HG02981 (cell line): ENCODE measurements at regions not wholly inside any gene's neighbourhood (a gene's known extent, or its start where the extent isn't known, plus 50 kb on each side); places are given as distances from the start of the nearest gene placed in this dataset.

Source experiments
- ATAC-seq: cut with Tn5 transposase; IDR thresholded peaks from one replicate; pipeline ENCODE4 v1.9.1; 2021; ENCODE audit warnings: mild to moderate bottlenecking, moderate library complexity; ENCODE audit not compliant: unreplicated experiment

DNA sequence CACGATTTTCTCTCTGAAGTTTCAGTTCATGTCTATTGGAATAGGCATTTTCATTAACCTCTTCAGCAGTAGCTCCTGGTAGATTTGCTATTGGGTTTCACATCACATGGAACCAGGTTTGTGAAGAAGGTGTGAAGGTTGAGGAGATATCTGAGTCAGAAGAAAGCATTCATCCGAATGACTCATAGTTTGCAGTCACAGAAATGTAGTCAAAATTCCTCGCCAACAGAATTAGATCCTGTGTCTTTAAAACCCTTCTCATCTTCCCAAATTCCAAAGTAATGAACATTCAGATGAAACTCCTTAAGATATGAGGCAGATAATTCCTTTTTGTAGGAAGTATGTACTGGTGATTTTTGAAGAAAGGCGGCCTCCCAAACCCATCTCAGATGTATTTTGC is 125.0 kb upstream of the LARGE1 start:
- no peak for ATAC-seq

DNA sequence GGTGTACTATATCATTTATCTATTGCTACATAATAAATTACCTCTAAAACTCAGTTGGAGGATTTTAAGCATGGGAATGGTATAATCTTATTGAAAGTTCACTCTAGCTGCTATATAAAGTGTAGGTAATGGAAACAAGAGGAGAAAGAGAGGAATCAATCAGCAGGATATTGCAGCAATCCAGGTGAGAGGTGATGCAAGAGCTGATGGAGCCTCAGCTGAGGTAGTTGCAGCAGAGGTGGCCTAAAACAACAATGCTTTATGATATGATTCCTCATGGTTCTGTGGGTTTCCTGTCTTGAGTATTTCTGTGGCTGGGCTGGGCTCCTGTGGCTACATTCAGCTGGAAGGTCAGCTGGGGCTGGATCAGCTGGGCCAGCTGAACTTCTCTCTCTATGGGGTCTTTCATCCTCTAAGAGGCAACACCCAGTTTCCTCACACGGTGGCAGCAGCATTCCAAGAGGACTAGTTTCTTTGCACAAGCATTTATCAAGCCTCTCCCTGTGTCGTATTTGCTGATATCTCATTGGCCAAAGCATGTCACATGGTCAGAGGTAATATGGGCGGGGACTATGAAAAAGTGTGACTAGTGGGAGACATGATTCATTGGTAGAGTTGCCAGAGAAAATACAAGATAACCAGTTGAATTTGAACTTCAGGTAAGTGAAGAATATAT is 135.4 kb upstream of the LARGE1 start:
- no peak for ATAC-seq

DNA sequence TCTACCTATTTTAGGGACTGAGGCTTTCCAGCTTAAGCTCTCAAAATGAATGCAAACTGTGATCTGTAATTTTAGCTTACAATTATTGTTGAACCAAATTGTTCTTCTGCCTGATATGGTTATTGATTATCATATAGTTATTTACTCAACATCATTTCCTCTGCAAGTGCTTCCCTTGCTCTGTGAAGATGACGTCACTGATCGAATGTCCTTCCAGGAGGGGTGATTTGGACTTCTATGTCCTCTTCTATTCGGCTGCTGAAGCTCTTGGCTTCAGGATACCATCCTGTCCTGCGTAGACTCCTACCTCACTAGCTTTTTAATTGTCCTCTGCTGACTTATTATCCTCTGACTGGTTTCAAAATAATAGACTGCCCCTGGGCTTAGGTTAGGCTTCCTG is 137.4 kb upstream of the LARGE1 start:
- no peak for ATAC-seq

DNA sequence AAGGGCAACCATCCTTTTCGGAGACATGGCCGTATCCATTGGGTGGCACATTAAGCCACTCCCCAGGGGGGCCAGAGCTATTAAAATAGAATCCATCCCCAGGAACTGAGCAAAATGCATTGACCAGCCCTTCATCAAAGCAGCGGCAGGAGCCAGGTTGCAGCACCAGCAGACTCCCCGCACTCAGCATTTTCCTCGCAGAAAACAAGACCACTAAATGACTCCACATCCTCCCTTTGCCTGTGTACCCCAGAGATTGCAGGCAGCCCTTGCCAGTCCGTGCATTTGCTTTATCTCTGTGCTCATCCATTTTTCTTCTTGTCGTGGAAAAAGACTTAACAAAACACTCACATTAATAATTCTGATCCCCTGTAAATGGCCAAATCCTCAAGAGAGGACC is 144.4 kb upstream of the LARGE1 start:
- no peak for ATAC-seq

DNA sequence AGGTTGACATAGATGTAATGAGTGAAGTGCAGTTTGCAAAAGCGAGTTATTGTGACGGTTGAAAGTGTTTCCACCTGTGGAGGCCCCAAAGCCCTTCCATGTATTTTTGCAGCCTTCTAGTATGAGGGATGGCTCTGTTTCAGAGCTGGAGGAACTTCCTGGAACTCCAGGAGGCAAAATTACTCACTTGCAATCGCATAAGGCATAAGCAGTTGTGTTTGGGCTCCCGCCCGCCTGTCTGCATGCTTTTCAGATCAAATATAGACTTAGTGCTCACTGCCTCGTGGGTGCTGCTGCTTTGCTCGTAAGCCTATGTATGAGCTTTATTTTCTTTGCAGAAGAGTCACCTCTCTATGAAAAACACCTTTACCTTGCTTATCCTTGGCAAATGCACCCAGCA is 146.8 kb upstream of the LARGE1 start:
- ATAC-seq, result no peak

DNA sequence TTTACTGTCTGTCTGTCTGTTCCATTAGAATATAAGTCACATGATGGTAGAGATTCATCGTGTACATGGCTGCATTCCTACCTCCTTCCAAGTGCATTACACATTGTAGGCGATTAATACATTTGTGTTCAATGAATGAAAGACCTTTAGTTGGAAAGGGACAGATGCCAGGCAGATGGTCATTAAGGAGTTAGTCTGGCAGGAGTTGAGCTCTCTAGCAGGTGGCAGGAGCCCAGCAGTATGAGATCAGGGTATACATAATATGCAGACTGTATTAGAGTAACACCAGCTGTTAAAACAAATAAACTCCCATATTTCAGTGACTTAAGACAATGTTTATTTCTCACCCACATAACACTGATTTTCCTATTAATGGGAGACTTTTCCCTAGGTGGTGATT is 147.7 kb upstream of the LARGE1 start:
- ATAC-seq, result no peak

DNA sequence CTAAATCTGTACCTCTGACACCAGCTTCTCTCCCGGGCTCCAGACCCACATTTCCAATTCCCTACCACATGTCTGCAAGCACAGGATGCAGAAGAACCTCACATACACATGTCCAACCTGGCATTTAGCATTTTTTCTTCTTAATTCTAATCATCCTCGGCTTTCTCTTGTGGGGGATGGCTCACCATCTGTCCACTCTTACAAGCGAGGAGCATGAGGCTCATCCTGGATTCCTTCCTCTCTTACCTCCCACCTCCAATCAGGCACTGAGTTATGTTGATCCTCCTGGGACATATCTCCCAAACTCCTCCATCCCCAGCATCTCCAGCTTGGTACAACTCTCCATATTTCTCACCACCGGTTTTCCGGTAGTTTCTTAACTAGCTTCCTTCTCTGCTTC is 149.8 kb upstream of the LARGE1 start:
- ATAC-seq, result no peak

DNA sequence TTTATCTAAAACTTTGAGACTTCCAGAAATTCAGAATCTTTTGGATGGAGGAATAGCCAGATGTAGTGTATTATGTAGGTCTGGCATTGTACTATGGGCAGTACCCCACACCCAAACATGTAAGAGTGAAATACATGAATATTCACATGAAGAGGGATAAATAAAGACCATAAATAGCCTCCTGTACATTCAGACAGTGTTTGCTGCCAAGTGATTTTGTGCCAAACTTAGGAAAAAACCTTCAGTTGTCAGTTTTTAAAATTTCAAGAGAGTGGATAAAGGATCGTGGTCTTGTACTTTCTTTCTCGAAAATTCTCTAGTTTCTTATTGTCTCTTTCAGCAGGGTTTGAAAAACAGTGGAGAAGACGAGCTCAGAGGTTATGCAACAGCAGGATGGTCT is 150.3 kb upstream of the LARGE1 start:
- no peak for ATAC-seq

DNA sequence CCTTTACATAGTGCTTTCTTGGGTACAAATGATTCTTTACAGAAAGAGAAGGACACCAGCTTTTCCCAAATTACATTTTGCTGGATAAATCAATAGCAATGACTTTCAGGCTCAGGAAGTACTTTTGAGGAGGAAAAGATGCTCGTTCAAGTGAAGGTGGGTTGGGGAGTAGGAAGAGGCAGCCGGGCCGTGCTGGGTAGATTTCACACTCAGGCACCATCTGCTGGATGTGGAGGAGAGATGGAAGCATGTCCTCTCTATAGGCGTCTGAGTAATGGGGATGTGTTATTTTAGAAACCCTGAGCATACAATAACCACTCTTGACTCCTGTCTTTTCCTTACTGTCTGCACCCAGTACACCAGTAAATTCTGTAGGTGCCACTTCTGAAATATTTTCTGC is 152.3 kb upstream of the LARGE1 start:
- no peak for ATAC-seq

DNA sequence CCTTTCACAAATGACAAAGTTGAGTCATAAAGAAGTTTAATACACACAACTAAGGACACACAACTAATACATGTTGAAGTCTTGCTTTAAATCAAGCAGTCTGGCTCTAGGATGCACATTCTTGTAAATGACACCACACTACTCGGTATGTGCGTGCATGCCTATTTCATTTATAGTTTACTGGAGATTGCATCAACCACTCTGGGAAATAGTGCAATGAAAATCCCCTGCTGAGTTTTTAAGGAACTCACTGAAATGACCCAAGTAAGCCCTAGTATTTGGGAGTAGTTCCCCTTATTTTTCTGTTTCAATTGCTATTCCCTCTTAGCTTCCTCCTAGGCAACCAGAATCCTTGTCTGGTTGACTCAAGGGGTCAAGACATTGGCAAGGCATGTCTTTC is 160.2 kb upstream of the LARGE1 start:
- ATAC-seq, result no peak

DNA sequence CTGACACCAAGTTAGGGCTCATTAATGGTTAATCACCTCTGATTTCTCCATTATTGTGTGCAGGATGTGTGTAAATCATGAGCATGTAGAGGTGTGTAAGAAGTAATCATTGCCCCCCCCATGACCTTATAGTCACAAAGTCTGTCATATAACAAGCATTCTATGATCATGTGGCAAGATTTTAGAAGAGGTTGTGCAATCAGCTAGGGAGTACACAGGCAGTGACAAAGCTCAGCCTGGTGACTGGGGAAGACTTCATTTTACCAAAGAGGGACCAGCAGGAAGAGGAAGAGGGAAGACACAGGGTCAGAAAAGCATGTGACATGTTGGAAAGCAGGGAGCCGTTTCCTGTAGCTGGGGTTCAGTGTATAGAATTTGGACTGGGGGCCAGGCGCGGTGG is 176.5 kb upstream of the LARGE1 start:
- no peak for ATAC-seq

DNA sequence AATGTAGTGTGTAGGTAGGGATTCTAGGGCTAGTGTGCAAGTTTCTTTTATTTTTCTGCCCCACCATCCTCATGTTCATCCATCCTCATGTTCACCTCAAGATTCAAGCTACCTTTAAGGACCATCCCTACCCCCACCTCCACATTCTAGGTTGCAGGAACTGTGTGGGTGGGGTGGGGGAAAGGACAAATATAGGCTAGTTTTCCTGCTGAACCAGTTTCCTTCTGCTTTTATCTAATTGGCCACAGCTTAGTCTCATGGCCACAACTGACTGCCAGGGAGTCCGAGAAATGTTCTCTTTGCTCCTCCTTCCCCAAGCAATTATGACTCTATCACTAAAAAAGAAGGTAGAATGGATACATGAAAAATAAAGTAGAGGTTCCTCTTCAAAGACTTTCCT is 179.0 kb upstream of the LARGE1 start:
- no peak for ATAC-seq

DNA sequence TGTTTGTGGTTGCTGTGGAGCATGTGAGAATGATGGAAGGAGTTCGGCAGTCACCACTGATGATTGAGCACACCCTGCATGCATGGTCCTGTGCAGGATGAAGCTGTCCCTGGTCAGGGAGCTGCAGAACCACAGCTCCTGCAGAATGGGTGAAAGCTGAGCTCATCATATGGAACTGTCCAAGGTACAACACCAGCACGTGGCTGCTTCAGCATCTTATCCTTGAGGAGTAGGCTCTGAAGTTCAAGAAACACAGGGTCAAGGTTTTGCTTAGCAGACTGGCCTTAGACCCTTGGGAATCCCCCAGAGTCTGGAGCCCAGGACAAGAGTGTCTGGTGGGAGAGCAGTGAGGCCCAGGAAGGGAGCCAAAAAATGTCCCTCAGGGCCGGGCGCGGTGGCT is 182.4 kb upstream of the LARGE1 start:
- no peak for ATAC-seq

DNA sequence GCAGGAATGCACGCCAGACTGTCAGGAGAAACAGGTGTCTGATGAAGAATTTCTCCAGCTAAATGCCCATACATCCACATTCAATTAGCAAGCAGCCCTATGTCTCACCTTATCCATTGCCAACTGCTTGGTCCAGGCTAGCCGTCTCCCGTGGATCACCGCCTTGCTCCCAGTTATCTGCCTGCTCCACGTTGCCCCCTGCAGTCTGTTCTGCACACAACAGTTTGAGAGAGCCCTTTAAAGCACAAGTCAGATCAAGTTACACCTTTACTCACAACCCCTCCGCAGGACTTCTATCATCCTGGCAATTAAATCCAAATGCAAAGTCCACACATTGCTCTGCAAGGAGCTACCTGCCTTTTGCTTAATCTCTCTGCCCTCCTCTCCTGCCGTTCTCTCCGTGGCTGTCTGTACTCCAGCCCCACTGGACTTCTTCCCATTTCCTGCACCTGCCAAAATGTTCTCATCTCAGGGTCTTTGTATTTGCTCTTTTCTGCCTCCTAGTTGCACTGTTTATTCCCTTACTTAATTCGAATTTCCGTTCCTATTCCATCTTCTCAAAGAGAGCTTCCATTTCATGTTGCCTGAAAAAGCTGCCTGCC is 185.3 kb upstream of the LARGE1 start:
- no peak for ATAC-seq

DNA sequence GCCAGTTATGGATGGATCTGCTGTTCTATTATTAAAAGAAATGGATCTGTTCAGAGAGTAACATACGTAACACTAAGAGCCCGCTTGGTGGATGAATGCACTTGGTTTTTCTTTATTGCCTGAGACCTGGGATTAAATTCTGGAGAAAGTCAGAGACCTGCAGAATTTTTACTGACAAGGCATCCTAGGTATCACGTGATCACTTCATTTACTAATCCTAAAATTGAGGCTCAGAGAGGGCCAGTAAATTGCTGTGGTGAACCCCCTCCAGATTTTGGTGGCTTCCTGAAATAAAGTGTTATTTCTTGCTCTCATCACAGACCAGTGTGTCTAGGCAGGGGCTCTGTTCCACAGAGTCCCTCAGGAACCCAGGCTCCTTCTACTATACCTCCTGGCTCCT is 187.9 kb upstream of the LARGE1 start:
- ATAC-seq, result no peak

DNA sequence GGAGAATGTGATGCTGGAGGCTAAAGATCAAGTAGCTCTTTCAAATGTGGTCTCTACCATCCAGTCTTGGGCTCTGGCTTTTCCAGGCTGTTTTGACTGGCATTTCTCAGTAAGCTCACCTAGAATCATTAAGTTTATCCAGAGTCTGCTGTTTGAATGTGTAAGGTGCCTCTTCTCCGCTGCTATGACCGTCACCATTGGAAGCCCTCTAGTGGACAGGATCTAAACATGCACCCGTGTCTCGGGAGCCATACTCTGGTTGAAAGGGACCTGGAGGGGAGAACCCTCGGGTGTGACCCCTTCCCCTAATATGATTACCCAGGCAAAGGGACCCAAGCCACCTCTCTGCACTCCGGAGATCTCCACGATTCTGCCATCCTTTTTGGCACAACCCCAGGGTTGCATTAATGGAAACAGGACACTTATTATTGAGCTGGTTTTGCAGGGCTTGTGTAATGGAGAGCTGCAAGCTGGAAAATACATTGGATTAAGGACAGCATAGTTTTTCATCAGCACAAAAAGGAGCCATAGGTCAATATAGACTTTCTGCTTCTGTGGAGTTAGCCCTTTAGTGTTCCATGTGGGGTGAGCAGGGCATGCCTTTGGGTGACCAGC is 191.0 kb upstream of the LARGE1 start:
- ATAC-seq, result no peak

DNA sequence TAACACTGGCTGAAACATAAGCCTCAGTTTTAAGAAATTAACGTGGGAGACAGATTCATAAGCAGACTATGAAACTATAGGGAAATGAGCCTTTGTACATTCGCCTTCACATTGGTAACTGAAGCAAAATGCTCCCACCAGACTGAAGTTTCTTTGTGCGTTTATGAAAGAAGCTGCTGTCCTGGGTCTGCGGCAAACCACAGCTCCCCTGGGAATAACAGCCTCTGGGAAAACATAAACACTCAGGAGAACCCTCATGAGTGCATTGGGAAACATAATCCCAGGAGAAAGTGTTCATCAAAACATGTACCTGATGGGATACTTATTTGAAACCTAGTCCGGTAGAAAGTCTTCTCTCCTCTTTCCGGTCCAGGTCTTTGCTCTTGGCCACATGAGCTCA is 193.1 kb upstream of the LARGE1 start:
- ATAC-seq, result no peak

DNA sequence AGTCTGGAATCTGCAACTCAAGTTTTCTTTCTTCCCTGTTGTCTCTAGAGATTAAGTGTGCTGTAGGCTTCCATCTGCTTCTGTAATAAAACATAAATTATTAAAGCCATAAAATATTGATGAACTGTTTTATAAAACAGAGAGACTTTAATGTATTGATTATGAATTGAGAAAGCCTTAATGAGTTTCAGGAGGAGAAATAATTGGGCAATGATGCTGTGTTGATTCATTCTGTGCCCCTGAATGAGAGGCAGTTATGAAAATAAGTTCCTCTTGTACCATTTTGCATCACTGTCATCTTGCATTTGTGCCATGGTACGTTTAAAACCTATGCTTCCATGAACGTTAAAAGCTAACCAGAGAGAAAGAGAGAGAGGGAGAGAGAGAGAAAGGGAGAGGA is 194.1 kb upstream of the LARGE1 start:
- no peak for ATAC-seq

DNA sequence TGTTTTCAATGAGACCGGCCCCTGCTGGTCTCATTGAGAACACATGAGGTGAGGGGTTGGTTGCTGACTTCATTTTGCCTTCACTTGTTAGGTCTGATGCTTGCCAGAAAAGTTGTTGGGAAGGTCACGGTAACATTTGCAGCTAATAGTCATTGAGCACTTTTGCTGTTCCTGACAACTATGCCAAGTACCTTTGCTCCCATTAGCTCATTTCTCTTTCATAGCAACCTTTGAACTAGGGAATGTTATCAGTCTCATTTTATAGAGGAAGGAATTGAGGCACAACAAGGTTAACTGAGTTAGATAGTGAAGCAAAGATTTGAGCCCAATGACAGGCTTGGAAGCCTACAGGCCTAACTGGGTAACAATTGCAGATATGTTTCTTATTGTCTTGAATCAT is 195.4 kb upstream of the LARGE1 start:
- no peak for ATAC-seq

DNA sequence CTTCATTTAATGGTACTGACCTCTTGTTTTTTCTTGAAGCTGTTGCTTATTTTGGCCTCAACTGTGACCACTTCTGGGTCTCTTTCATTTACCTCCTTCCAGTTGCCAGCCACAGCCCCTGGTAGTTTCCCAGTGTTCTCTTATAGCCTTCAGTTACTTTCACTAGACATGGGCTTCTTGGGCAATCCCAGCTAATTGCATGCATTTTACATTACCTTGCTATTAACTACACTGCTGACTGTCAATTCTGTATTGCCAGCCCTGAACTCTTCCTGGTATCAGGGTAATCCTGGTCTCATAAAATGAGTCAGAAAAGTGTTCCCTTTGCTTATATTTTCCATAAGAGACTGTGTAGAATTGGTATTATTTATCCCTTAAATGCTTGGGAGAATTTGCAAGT is 195.8 kb upstream of the LARGE1 start:
- ATAC-seq, result no peak

DNA sequence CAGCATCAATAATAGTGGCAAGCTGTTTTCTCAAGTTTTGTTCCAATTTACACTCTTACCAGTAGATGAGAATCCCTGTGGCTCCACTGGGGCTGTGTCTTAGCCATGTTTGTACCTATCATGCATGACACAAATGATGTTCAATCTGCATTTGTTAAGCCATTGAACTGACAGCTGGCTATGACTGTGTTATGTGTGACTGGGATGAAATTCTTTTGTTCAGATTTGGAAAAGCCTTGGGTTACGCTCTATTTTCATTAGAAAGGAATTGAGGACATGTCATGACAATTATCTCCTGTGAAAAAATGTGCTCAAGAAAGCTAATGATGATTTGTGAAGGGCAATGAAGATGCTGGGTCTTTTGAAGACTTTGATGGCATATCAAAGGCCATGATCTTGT is 201.8 kb upstream of the LARGE1 start:
- no peak for ATAC-seq

DNA sequence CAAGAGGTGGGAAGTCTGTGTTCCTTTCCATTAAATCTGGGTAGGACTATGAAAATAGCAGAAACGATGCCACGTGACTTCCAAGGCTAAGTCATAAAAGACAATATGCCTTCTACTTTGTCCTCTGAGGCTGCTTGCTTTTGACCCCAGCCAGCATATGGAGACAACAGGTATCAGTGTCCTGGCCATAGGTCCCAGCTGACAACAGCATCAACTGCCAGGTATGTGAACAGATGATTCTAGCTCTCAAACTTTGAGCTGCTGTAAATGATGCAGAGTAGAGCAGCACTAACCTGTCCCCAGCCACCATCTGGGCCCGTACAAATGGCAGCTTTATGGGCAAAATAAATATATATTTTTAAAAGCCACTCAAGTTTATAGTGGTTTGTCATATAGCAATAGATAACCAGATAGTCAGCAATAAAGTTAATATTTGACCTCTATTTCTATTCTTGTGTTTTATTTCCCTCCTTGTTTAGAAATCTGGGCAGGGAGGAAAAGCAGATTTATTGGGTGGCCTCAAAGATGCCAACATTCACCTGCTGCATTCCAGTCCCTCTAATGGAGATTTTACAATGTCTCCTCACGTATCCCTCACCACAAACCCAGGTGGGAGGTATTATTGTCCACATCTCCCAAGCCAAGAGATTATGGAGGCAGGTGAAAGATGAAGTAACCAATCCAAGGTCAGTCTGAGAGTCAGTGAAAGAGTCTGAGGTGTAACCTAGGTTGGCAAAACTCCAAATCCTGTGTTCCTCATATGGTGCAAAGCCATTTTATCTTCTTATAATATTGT is 209.6 kb upstream of the LARGE1 start:
- ATAC-seq, result no peak
